HFFc6 (cell line): ENCODE measurements at regions not wholly inside any gene's neighbourhood (a gene's known extent, or its start where the extent isn't known, plus 50 kb on each side); places are given as distances from the start of the nearest gene placed in this dataset.

Source experiments
- DNase-seq: peaks from one replicate; pipeline ENCODE4 v3.0.0-alpha.2; 2018
- H3K27ac Mint-ChIP-seq: 2 replicates; pipeline ENCODE4 v1.8.0; 2020; ENCODE audit warnings: mild to moderate bottlenecking, mixed read lengths
- H3K27me3 Mint-ChIP-seq: 2 replicates; pipeline ENCODE4 v1.8.0; 2021; ENCODE audit warnings: mild to moderate bottlenecking, moderate library complexity, mixed read lengths; ENCODE audit not compliant: insufficient read depth
- H3K36me3 Mint-ChIP-seq: 2 replicates; pipeline ENCODE4 v1.8.0; 2021; ENCODE audit warnings: low read depth, mixed read lengths
- H3K4me1 Mint-ChIP-seq: 2 replicates; pipeline ENCODE4 v1.8.0; 2020; ENCODE audit warnings: low read depth, mixed read lengths
- H3K4me3 Mint-ChIP-seq: 2 replicates; pipeline ENCODE4 v1.8.0; 2020; ENCODE audit warnings: mild to moderate bottlenecking, moderate library complexity, mixed read lengths
- H3K9me3 Mint-ChIP-seq: 2 replicates; pipeline ENCODE4 v1.8.0; 2020; ENCODE audit warnings: mild to moderate bottlenecking, mixed read lengths
- CTCF ChIP-seq: fragments of 200-600 bp; sonication (generic); IDR thresholded peaks from 2 replicates; pipeline ENCODE4 v1.5.0; 2021; ENCODE audit warnings: antibody characterized with exemption, mild to moderate bottlenecking

- Mint-ChIP-seq H3K36me3 (peaks cover 5% of the 10 kb centered on the region; the same call in 1 of the 2 replicates), H3K4me3 (no peak overlapping the region), H3K27ac (no peak overlapping the region), H3K27me3 (no peaks in the 10 kb centered on the region), H3K9me3 (no peaks in the 10 kb centered on the region), H3K4me1 (no peaks in the 10 kb centered on the region)
- DNase-seq, result no peak
- no peak for TF ChIP-seq CTCF
Observed at GRCh38 chrX:149992918-149993317, 54.6 kb upstream of the EOLA2 start.

- H3K4me3 Mint-ChIP-seq, result no peak overlapping the region
- no peak for DNase-seq
- no peaks in the 10 kb centered on the region for H3K4me1 Mint-ChIP-seq
- no peak overlapping the region for H3K27ac Mint-ChIP-seq
- no peaks in the 10 kb centered on the region for H3K9me3 Mint-ChIP-seq
- no peaks in the 10 kb centered on the region for H3K27me3 Mint-ChIP-seq
- no peak for TF ChIP-seq CTCF
- H3K36me3 Mint-ChIP-seq, result peaks cover 5% of the 10 kb centered on the region; the same call in 1 of the 2 replicates
Observed at GRCh38 chrX:149993989-149994388, 55.7 kb upstream of the EOLA2 start.

DNA sequence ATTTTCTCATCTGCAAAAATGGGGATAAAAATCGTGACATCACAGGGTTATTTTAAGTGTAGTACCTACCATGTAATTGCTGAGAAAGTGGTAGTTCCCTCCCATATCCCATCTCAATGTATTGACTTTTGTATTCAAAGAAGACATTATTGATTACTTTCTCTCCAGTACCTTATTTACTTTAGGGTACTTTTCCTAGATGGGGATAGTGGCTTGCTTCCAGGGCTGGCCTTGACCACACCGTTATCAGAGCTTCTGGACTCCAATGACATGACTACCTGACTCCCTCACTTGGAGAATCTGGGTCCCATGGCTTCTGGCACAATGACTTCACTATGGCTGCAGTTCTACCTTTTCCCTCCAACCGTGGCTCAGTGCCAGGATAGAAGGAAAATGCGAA is 58.2 kb upstream of the EOLA2 start:
- H3K9me3 Mint-ChIP-seq, result no peaks in the 10 kb centered on the region
- H3K27me3 Mint-ChIP-seq, result no peaks in the 10 kb centered on the region
- H3K4me3 Mint-ChIP-seq, result no peak overlapping the region
- TF ChIP-seq CTCF, result no peak
- H3K27ac Mint-ChIP-seq, result no peak overlapping the region
- peaks cover 5% of the 10 kb centered on the region; the same call in 1 of the 2 replicates for H3K36me3 Mint-ChIP-seq
- no peaks in the 10 kb centered on the region for H3K4me1 Mint-ChIP-seq
- no peak for DNase-seq

GRCh38 chrX:150005027-150005426 is 66.7 kb upstream of the EOLA2 start:
- TF ChIP-seq CTCF, result no peak
- H3K27me3 Mint-ChIP-seq, result no peaks in the 10 kb centered on the region; the same call in 1 of the 2 replicates
- no peaks in the 10 kb centered on the region for H3K9me3 Mint-ChIP-seq
- peaks cover 16% of the 10 kb centered on the region for H3K4me1 Mint-ChIP-seq
- H3K36me3 Mint-ChIP-seq, result no peaks in the 10 kb centered on the region
- DNase-seq, result no peak
- no peak overlapping the region for H3K27ac Mint-ChIP-seq
- no peak overlapping the region for H3K4me3 Mint-ChIP-seq

GRCh38 chrX:150007356-150007755 is 69.1 kb upstream of the EOLA2 start:
- Mint-ChIP-seq H3K4me3 (no peak overlapping the region), H3K9me3 (no peaks in the 10 kb centered on the region)

More at GRCh38 chrX:150007356-150007755, 69.1 kb upstream of the EOLA2 start:
- no peak overlapping the region for H3K27ac Mint-ChIP-seq
- DNase-seq, result no peak
- no peak for TF ChIP-seq CTCF
- H3K4me1 Mint-ChIP-seq, result peaks cover 18% of the 10 kb centered on the region
- no peaks in the 10 kb centered on the region for H3K36me3 Mint-ChIP-seq
- H3K27me3 Mint-ChIP-seq, result no peaks in the 10 kb centered on the region
